Peyer's patch (tissue), 4 donors: ENCODE measurements at regions not wholly inside any gene's neighbourhood (a gene's known extent, or its start where the extent isn't known, plus 50 kb on each side); places are given as distances from the start of the nearest gene placed in this dataset.

Experiments
- DNase-seq, 3 donors: peaks; one replicate each; pipeline ENCODE4 v3.0.0-alpha.2; 2017 to 2019
- H3K27ac ChIP-seq, 4 donors: fragments of 200-600 bp; sonication (generic); one replicate each; pipeline ENCODE4 v1.5.1; 2016 to 2019
- H3K27me3 ChIP-seq, 2 donors: fragments of 200-600 bp; sonication (generic); one replicate each; pipeline ENCODE4 v1.5.1; 2019
- H3K36me3 ChIP-seq, 3 donors: fragments of 200-600 bp; sonication (generic); one replicate each; pipeline ENCODE4 v1.5.1; 2016 to 2019
- H3K4me1 ChIP-seq, 4 donors: fragments of 200-600 bp; sonication (generic); one replicate each; pipeline ENCODE4 v1.5.1; 2016 to 2019
- H3K4me3 ChIP-seq, 4 donors: fragments of 200-600 bp; sonication (generic); 1 replicate in 3 of 4; 2 replicates in 1 of 4; pipeline ENCODE4 v1.5.1; 2016 to 2019; ENCODE audit warnings: mild to moderate bottlenecking in 1 of 4
- H3K9me3 ChIP-seq, 4 donors: fragments of 200-600 bp; sonication (generic); one replicate each; pipeline ENCODE4 v1.5.1; 2016 to 2019; ENCODE audit warnings: mild to moderate bottlenecking in 1 of 4
- CTCF ChIP-seq, 6 experiments: fragments of 450-650 bp in 4 of 6; fragments of 200-600 bp in 2 of 6; sonication (generic) in 1 of 6; IDR thresholded peaks; one replicate each; pipeline ENCODE4 v1.5.1; 2017 to 2019; ENCODE audit warnings: antibody characterized with exemption in 6 of 6, mild to moderate bottlenecking in 3 of 6, moderate library complexity in 1 of 6
- POLR2A ChIP-seq, 2 donors: fragments of 450-650 bp; IDR thresholded peaks; one replicate each; pipeline ENCODE4 v1.5.1; 2017; ENCODE audit warnings: antibody characterized with exemption in 2 of 2, mild to moderate bottlenecking in 2 of 2, moderate library complexity in 2 of 2

DNA sequence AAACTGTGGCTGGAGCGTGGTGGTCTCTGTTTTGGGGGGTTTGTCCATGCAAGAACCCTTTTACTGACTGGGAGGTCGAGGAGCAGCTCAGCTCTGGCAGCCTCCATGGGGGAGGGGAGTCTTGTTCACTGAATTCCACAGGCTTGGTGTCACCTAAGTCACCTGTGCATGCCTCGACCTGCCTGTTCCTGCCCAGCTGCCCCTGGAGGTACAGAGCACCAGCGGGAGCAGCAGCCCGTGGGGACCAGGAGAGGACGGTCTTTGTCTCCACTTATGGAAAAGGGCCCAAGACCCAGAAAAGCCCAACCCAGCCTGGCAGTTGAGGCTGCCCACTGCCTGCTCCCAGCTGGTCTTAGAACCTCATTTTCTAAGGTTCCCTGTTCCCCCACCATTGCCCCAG lies 168.7 kb upstream of the AGAP1 start:
- no peaks in the 10 kb centered on the region for H3K27me3 ChIP-seq
- H3K36me3 ChIP-seq, result no peaks in the 10 kb centered on the region
- no peak for TF ChIP-seq POLR2A (IDR thresholded peaks at IDR 0.05)
- TF ChIP-seq CTCF (IDR thresholded peaks at IDR 0.05), result no peak
- no peaks in the 10 kb centered on the region for H3K9me3 ChIP-seq
- H3K27ac ChIP-seq, result no peak overlapping the region
- H3K4me3 ChIP-seq, result no peak overlapping the region
- no peaks in the 10 kb centered on the region for H3K4me1 ChIP-seq
- no peak for DNase-seq

DNA sequence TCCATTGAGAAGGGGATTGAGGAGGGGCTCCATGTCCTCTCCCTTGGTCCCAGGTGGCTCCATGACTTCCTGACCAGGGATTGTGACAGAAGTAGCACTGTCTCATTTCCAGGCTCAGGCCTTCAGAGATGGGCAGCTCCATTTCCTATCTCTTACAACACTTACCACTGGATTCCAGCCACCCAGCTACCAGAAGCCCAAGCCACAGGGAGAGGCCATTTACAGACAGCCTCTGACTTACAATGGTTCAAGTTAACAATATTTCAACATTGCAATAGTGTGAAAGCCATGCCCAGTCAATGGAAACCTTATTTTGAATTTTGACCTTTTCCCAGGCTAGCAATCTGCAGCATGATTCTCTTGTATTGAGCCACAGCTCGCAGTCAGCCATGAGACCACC lies 164.9 kb upstream of the AGAP1 start:
- no peaks in the 10 kb centered on the region for H3K27me3 ChIP-seq
- DNase-seq, result no peak
- no peak overlapping the region for H3K4me3 ChIP-seq
- H3K9me3 ChIP-seq, result no peaks in the 10 kb centered on the region
- H3K27ac ChIP-seq, result no peak overlapping the region
- TF ChIP-seq POLR2A (IDR thresholded peaks at IDR 0.05) (no peak), CTCF (IDR thresholded peaks at IDR 0.05) (no peak)
- H3K4me1 ChIP-seq, result no peaks in the 10 kb centered on the region
- H3K36me3 ChIP-seq, result no peaks in the 10 kb centered on the region

- Histone ChIP-seq H3K36me3 (no peaks in the 10 kb centered on the region), H3K27ac (no peak overlapping the region), H3K27me3 (no peaks in the 10 kb centered on the region), H3K9me3 (no peaks in the 10 kb centered on the region), H3K4me1 (no peaks in the 10 kb centered on the region), H3K4me3 (no peak overlapping the region)
- DNase-seq, result no peak
- TF ChIP-seq POLR2A (IDR thresholded peaks at IDR 0.05), result no peak
Observed at GRCh38 chr2:235330775-235331451, 162.9 kb upstream of the AGAP1 start.

- no peak for DNase-seq
- no peaks in the 10 kb centered on the region for H3K4me1 ChIP-seq
- H3K27ac ChIP-seq, result no peak overlapping the region
- no peaks in the 10 kb centered on the region for H3K9me3 ChIP-seq
- no peak overlapping the region for H3K4me3 ChIP-seq
- no peaks in the 10 kb centered on the region for H3K27me3 ChIP-seq
- TF ChIP-seq POLR2A (IDR thresholded peaks at IDR 0.05) (no peak), CTCF (IDR thresholded peaks at IDR 0.05) (no peak)
- no peaks in the 10 kb centered on the region for H3K36me3 ChIP-seq
Observed at GRCh38 chr2:235332240-235332890, 161.5 kb upstream of the AGAP1 start.

DNA sequence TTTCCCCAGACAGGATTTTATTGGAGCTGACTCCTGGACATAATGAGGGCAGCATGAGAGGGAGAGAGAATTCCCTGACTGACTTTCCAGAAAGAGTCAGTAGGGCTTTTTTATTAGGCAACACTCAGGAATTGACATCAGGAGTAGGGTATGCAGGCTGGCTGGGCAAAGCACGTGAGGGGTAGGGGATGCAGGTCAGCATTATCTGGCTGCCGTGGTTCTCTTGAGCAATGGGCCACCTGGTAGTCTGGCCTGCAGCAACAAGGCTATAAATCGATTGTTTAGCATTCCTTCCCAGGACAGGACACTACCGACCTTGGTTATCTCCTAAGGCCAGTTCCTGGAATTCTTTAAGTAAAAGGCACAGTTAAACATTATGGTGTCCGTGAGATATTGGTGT lies 160.8 kb upstream of the AGAP1 start:
- TF ChIP-seq CTCF (IDR thresholded peaks at IDR 0.05), result no peak
- no peak for TF ChIP-seq POLR2A (IDR thresholded peaks at IDR 0.05)
- Histone ChIP-seq H3K4me3 (no peak overlapping the region), H3K27ac (no peak overlapping the region), H3K36me3 (no peaks in the 10 kb centered on the region), H3K9me3 (no peaks in the 10 kb centered on the region), H3K27me3 (no peaks in the 10 kb centered on the region), H3K4me1 (no peaks in the 10 kb centered on the region)
- DNase-seq, result no peak

GRCh38 chr2:235334179-235334578 lies 159.7 kb upstream of the AGAP1 start:
- no peak overlapping the region for H3K4me3 ChIP-seq
- no peak overlapping the region for H3K27ac ChIP-seq

More at GRCh38 chr2:235334179-235334578, 159.7 kb upstream of the AGAP1 start:
- Histone ChIP-seq H3K9me3 (no peaks in the 10 kb centered on the region), H3K27me3 (no peaks in the 10 kb centered on the region), H3K4me1 (no peaks in the 10 kb centered on the region), H3K36me3 (no peaks in the 10 kb centered on the region)
- no peak for TF ChIP-seq CTCF (IDR thresholded peaks at IDR 0.05)
- no peak for TF ChIP-seq POLR2A (IDR thresholded peaks at IDR 0.05)
- no peak for DNase-seq
